ENCODE measurements at regions not wholly inside any gene's neighbourhood (a gene's known extent, or its start where the extent isn't known, plus 50 kb on each side); places are given as distances from the start of the nearest gene placed in this dataset.

DNA sequence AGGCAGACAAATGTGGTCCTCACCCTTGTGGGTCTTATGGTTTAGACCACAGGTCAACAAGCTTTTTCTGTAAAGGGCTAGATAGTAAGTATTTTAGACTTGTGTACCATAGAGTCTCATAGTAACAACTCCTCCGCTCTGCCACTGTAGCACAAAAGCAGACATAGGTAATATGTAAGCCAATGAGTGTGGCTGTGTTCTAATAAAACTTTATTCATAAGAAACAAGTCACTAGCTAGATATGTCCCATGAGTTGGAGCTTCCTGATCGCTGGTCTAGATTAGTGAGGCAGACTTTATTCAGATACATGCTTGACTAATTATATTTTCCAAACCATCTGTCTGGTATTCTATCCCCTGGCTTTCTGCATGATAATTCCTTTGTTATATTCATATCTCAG, 196.4 kb upstream of the TSHZ2 start:
- TF ChIP-seq POLR2A (IDR thresholded peaks at IDR 0.05) (no peak), EP300 (IDR thresholded peaks at IDR 0.05) (no peak)
- TF ChIP-seq, protein P1, sequence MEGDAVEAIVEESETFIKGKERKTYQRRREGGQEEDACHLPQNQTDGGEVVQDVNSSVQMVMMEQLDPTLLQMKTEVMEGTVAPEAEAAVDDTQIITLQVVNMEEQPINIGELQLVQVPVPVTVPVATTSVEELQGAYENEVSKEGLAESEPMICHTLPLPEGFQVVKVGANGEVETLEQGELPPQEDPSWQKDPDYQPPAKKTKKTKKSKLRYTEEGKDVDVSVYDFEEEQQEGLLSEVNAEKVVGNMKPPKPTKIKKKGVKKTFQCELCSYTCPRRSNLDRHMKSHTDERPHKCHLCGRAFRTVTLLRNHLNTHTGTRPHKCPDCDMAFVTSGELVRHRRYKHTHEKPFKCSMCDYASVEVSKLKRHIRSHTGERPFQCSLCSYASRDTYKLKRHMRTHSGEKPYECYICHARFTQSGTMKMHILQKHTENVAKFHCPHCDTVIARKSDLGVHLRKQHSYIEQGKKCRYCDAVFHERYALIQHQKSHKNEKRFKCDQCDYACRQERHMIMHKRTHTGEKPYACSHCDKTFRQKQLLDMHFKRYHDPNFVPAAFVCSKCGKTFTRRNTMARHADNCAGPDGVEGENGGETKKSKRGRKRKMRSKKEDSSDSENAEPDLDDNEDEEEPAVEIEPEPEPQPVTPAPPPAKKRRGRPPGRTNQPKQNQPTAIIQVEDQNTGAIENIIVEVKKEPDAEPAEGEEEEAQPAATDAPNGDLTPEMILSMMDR (IDR thresholded peaks at IDR 0.05), result no peak

All from tibial nerve (tissue), 4 donors.